H9 (cell line): ENCODE measurements at regions not wholly inside any gene's neighbourhood (a gene's known extent, or its start where the extent isn't known, plus 50 kb on each side); places are given as distances from the start of the nearest gene placed in this dataset.
"Not testable (repeated sequence)": the region's sequence is repeated elsewhere in the genome, so short reads cannot be mapped to it uniquely, and the experiment has no call there.

Source experiments
- DNase-seq: peaks from one replicate; pipeline ENCODE4 v3.0.0-alpha.2; 2017
- H2AFZ ChIP-seq: one replicate; pipeline ENCODE4 v1.6.1; 2013; ENCODE audit warnings: mild to moderate bottlenecking, low read length, control low read depth, moderate library complexity
- H2AK5ac ChIP-seq: 2 replicates; pipeline ENCODE4 v1.6.1; 2013; ENCODE audit warnings: low read length, control low read depth, mixed read lengths; ENCODE audit not compliant: insufficient read length
- H2BK120ac ChIP-seq: one replicate; pipeline ENCODE4 v1.6.1; 2013; ENCODE audit warnings: low read depth, mild to moderate bottlenecking, low read length, control low read depth, inconsistent platforms; ENCODE audit not compliant: poor library complexity, severe bottlenecking
- H2BK12ac ChIP-seq: 2 replicates; pipeline ENCODE4 v1.6.1; 2013; ENCODE audit warnings: low read length, control low read depth, mixed read lengths, low read depth; ENCODE audit not compliant: insufficient read length
- H2BK15ac ChIP-seq: 2 replicates; pipeline ENCODE4 v1.6.1; 2013; ENCODE audit warnings: low read depth, low read length, control low read depth
- H2BK20ac ChIP-seq: one replicate; pipeline ENCODE4 v1.6.1; 2013; ENCODE audit warnings: low read depth, mild to moderate bottlenecking, low read length, control low read depth, inconsistent platforms; ENCODE audit not compliant: poor library complexity, severe bottlenecking
- H2BK5ac ChIP-seq: 2 replicates; pipeline ENCODE4 v1.6.1; 2013; ENCODE audit warnings: low read length, control low read depth, mixed read lengths; ENCODE audit not compliant: insufficient read length
- H3K14ac ChIP-seq: 2 replicates; pipeline ENCODE4 v1.6.1; 2013; ENCODE audit warnings: low read length, control low read depth; ENCODE audit not compliant: insufficient read depth
- H3K18ac ChIP-seq: 2 replicates; pipeline ENCODE4 v1.6.1; 2013; ENCODE audit warnings: low read depth, mild to moderate bottlenecking, mixed read lengths, low read length, control low read depth; ENCODE audit not compliant: insufficient read length
- H3K23ac ChIP-seq: 2 replicates; pipeline ENCODE4 v1.6.1; 2013; ENCODE audit warnings: low read length, control low read depth, mixed read lengths, low read depth; ENCODE audit not compliant: insufficient read length
- H3K23me2 ChIP-seq: 2 replicates; pipeline ENCODE4 v1.6.1; 2013; ENCODE audit warnings: low read depth, mild to moderate bottlenecking, mixed read lengths, low read length, control low read depth; ENCODE audit not compliant: insufficient read length, poor library complexity, severe bottlenecking
- H3K27ac ChIP-seq: 2 replicates; pipeline ENCODE4 v1.5.1; 2013; ENCODE audit warnings: low read length, control low read depth, mixed read lengths, low read depth; ENCODE audit not compliant: insufficient read length
- H3K27me3 ChIP-seq: 2 replicates; pipeline ENCODE4 v1.6.1; 2013; ENCODE audit warnings: low read length, control low read depth, inconsistent platforms; ENCODE audit not compliant: insufficient read depth
- H3K4ac ChIP-seq: 2 replicates; pipeline ENCODE4 v1.6.1; 2013; ENCODE audit warnings: low read depth, mild to moderate bottlenecking, control low read depth, inconsistent platforms, low read length, moderate library complexity
- H3K4me1 ChIP-seq: 2 replicates; pipeline ENCODE4 v1.6.1; 2013; ENCODE audit warnings: low read length, control low read depth, inconsistent platforms; ENCODE audit not compliant: insufficient read depth
- H3K4me2 ChIP-seq: 2 replicates; pipeline ENCODE4 v1.6.1; 2013; ENCODE audit warnings: low read length, control low read depth, mixed read lengths; ENCODE audit not compliant: insufficient read length, insufficient read depth
- H3K56ac ChIP-seq: 2 replicates; pipeline ENCODE4 v1.6.1; 2013; ENCODE audit warnings: low read depth, mild to moderate bottlenecking, mixed read lengths, low read length, control low read depth; ENCODE audit not compliant: insufficient read length
- H3K79me1 ChIP-seq: 2 replicates; pipeline ENCODE4 v1.6.1; 2013; ENCODE audit warnings: low read depth, mild to moderate bottlenecking, moderate library complexity, low read length, control low read depth, inconsistent platforms; ENCODE audit not compliant: insufficient read depth, poor library complexity, severe bottlenecking
- H3K79me2 ChIP-seq: 2 replicates; pipeline ENCODE4 v1.6.1; 2013; ENCODE audit warnings: low read length, control low read depth, inconsistent platforms; ENCODE audit not compliant: insufficient read depth
- H3K9ac ChIP-seq: 2 replicates; pipeline ENCODE4 v1.6.1; 2013; ENCODE audit warnings: low read length, control low read depth, mixed read lengths; ENCODE audit not compliant: insufficient read length; ENCODE audit errors: extremely low read depth
- H3K9me3 ChIP-seq: one replicate; pipeline ENCODE4 v1.6.1; 2013; ENCODE audit warnings: low read depth, low read length, inconsistent platforms; ENCODE audit not compliant: control insufficient read depth
- H3T11ph ChIP-seq: one replicate; pipeline ENCODE4 v1.6.1; 2013; ENCODE audit warnings: mild to moderate bottlenecking, low read length, control low read depth, inconsistent platforms
- H4K20me1 ChIP-seq: one replicate; pipeline ENCODE4 v1.6.1; 2013; ENCODE audit not compliant: control insufficient read depth, insufficient read length, insufficient read depth
- H4K5ac ChIP-seq: 2 replicates; pipeline ENCODE4 v1.6.1; 2013; ENCODE audit warnings: low read depth, mild to moderate bottlenecking, mixed read lengths, low read length, control low read depth; ENCODE audit not compliant: insufficient read length
- H4K8ac ChIP-seq: replicated peaks from 2 replicates; pipeline ENCODE4 v1.6.1; 2013; ENCODE audit warnings: low read length, control low read depth, mixed read lengths, low read depth; ENCODE audit not compliant: insufficient read length
- H4K91ac ChIP-seq: 2 replicates; pipeline ENCODE4 v1.6.1; 2013; ENCODE audit warnings: low read depth, mild to moderate bottlenecking, moderate library complexity, mixed read lengths, low read length, control low read depth; ENCODE audit not compliant: insufficient read length
- H3K27ac Mint-ChIP-seq, 3 experiments: 2 replicates in 2 of 3; 3 replicates in 1 of 3; pipeline ENCODE4 v1.8.0; 2020 to 2021; ENCODE audit warnings: mixed read lengths in 3 of 3, mild to moderate bottlenecking in 1 of 3, moderate library complexity in 1 of 3
- H3K27me3 Mint-ChIP-seq: 2 replicates; pipeline ENCODE4 v1.8.0; 2021; ENCODE audit warnings: low read depth, mild to moderate bottlenecking, moderate library complexity, mixed read lengths
- H3K36me3 Mint-ChIP-seq, 3 experiments: 2 replicates in 2 of 3; 3 replicates in 1 of 3; pipeline ENCODE4 v1.8.0; 2020 to 2021; ENCODE audit warnings: low read depth in 3 of 3, mixed read lengths in 3 of 3; ENCODE audit not compliant: insufficient read depth in 1 of 3
- H3K4me1 Mint-ChIP-seq, 2 experiments: 2 replicates each; pipeline ENCODE4 v1.8.0; 2020; ENCODE audit warnings: mixed read lengths in 2 of 2
- H3K4me3 Mint-ChIP-seq, 2 experiments: 2 replicates in 1 of 2; 3 replicates in 1 of 2; pipeline ENCODE4 v1.8.0; 2020 to 2021; ENCODE audit warnings: mild to moderate bottlenecking in 2 of 2, mixed read lengths in 2 of 2, moderate library complexity in 1 of 2
- H3K9me3 Mint-ChIP-seq, 2 experiments: 2 replicates in 1 of 2; 3 replicates in 1 of 2; pipeline ENCODE4 v1.8.0; 2020; ENCODE audit warnings: mild to moderate bottlenecking in 2 of 2, mixed read lengths in 2 of 2, moderate library complexity in 1 of 2
- CTCF ChIP-seq: fragments of 200-600 bp; sonication (generic); conservative IDR thresholded peaks from 3 replicates; pipeline ENCODE4 v1.8.0; 2021; ENCODE audit warnings: antibody characterized with exemption, mild to moderate bottlenecking
- WGBS: extraction: QIAGEN DNeasy Blood & Tissue Kit; methylation state at CpG from one replicate; pipeline ENCODE4 v1.1.7; 2013; ENCODE audit warnings: missing lambda C conversion rate, low lambda C conversion rate, mixed read lengths; ENCODE audit not compliant: insufficient read length; ENCODE audit errors: extremely low coverage; 5-methylcytosine and 5-hydroxymethylcytosine counted together

GRCh38 chr4:67320645-67321044 lies 224.7 kb downstream of the CENPC start:
- Histone ChIP-seq H4K8ac (no peak overlapping the region), H3K23ac (no peak overlapping the region), H2AFZ (no peak overlapping the region), H2AK5ac (no peak overlapping the region), H2BK5ac (no peak overlapping the region), H4K91ac (no peak overlapping the region), H2BK20ac (no peak overlapping the region), H3T11ph (no peak overlapping the region), H3K56ac (no peak overlapping the region), H3K79me2 (no peaks in the 10 kb centered on the region), H3K14ac (no peak overlapping the region), H2BK120ac (no peak overlapping the region), H3K27ac (no peak overlapping the region), H4K20me1 (no peaks in the 10 kb centered on the region), H4K5ac (no peak overlapping the region), H3K4ac (no peak overlapping the region), H2BK12ac (no peak overlapping the region), H3K9ac (no peak overlapping the region), H3K23me2 (no peaks in the 10 kb centered on the region), H3K4me1 (no peaks in the 10 kb centered on the region), H3K27me3 (no peaks in the 10 kb centered on the region), H3K9me3 (no peaks in the 10 kb centered on the region), H3K4me2 (no peak overlapping the region), H2BK15ac (no peak overlapping the region), H3K79me1 (no peaks in the 10 kb centered on the region), H3K18ac (no peak overlapping the region)
- no CpG with 5 or more reads among the region's 3 CpGs for WGBS
- Mint-ChIP-seq H3K36me3 (peaks cover 5 to 8% (median 7%) of the 10 kb centered on the region in 3 experiments; a peak in 6 of 7 replicates), H3K27me3 (no peaks in the 10 kb centered on the region), H3K4me1 (peaks cover 3 to 5% of the 10 kb centered on the region in 2 experiments), H3K27ac (no peak overlapping the region), H3K9me3 (peaks cover 17 to 20% of the 10 kb centered on the region in 2 experiments), H3K4me3 (no peak overlapping the region)
- no peak for TF ChIP-seq CTCF
- no peak for DNase-seq

DNA sequence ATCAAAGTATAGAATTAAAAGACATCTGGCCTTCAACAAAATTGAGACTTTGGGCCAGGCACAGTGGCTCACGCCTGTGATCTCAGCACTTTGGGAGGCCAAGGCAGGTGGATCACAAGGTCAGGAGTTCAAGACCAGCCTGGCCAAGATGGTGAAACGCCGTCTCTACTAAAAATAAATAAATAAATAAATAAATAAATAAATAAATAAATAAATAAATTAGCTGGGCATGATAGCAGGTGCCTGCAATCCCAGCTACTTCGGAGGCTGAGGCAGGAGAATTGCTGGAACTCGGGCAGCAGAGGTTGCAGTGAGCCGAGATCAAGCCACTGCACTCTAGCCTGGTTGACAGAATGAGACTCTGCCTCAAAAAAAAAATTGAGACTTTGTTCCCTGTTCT lies 225.7 kb downstream of the CENPC start:
- not testable (repeated sequence) for H3K4ac ChIP-seq, H3K27ac ChIP-seq, H3K4me1 ChIP-seq, H2BK15ac ChIP-seq, H3K9me3 ChIP-seq, H3K27me3 Mint-ChIP-seq, H2BK120ac ChIP-seq, H3K4me1 Mint-ChIP-seq, H3K79me2 ChIP-seq, H3K14ac ChIP-seq, H3T11ph ChIP-seq, H2AK5ac ChIP-seq, DNase-seq, H2AFZ ChIP-seq, H3K56ac ChIP-seq, H3K79me1 ChIP-seq, H3K36me3 Mint-ChIP-seq, H3K18ac ChIP-seq, H3K27me3 ChIP-seq, H3K23me2 ChIP-seq, H3K27ac Mint-ChIP-seq, H4K5ac ChIP-seq, H2BK5ac ChIP-seq, H3K9ac ChIP-seq, H4K91ac ChIP-seq, H2BK20ac ChIP-seq, H4K8ac ChIP-seq, H3K4me2 ChIP-seq, H3K23ac ChIP-seq, H2BK12ac ChIP-seq, H4K20me1 ChIP-seq, H3K4me3 Mint-ChIP-seq
- peaks cover 17 to 20% of the 10 kb centered on the region in 2 experiments for H3K9me3 Mint-ChIP-seq
- WGBS = no CpG with 5 or more reads among the region's 6 CpGs
